Activated CD8-positive, alpha-beta memory T cell treated with anti-CD3 and anti-CD28 coated beads for 48 hours (primary cell): ENCODE measurements at regions not wholly inside any gene's neighbourhood (a gene's known extent, or its start where the extent isn't known, plus 50 kb on each side); places are given as distances from the start of the nearest gene placed in this dataset.
"Not testable (repeated sequence)": the region's sequence is repeated elsewhere in the genome, so short reads cannot be mapped to it uniquely, and the experiment has no call there.

ENCODE experiments used
- DNase-seq, 3 experiments: peaks; one replicate each; pipeline ENCODE4 v3.0.0-alpha.2; 2020; ENCODE audit warnings: low read depth in 2 of 3, low spot score in 2 of 3

DNA sequence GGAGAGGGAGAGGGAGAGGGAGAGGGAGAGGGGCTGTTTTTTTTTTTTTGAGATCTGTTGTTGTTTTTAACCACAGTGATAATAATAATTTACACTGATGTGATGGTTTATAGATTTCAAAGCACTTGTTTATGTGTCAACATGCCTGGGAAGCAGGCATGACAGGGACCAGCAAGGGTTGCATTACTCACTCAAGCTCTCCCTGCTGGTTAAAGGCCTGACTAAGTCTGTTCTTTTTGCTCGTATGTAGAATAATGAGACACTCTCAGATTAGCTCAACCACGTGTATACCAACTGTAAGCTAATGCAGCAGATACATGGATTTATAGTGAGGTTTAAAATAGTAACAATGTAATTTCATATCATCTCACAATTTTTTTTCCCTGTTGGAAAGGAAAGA is 134.6 kb upstream of the BOD1L1 start:
- DNase-seq = no peak

DNA sequence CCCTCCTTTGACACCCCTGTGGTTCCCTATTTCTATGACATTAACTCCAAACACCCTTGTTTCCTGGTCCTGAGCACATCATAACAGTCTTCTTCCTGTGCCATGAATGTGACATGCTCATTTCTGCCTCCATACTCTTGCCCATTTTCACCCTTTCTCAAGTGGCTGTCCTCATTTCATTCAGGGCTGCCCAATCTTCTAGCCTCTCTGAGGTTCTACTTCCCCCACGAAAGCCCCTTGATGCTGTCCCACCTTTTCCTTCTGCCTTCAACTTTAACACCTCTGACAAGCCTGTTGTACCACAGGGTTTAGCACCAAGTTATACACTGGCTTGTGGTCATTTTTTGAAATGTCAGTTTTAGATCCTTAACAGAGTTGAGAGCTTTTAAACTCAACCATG is 136.2 kb upstream of the BOD1L1 start:
- DNase-seq = no peak

DNA sequence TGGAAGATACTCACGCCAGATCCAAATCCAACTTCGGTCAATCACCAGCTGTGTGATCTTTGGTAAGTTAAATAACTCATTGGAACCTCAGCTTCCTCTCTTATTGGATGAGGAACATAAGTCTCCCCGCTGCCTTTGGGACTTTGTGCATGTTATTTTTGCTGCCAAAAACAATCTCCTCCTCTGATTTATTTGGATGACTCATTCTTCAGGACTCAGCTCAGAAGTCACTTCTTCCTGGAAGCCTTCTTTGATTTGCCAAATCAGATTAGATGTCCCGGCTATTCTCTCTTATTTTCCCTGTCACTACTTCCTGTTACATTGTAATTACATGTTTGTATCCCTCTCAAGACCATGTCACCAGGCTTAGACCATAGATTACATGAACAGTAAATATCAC is 138.0 kb upstream of the BOD1L1 start:
- DNase-seq = no peak

DNA sequence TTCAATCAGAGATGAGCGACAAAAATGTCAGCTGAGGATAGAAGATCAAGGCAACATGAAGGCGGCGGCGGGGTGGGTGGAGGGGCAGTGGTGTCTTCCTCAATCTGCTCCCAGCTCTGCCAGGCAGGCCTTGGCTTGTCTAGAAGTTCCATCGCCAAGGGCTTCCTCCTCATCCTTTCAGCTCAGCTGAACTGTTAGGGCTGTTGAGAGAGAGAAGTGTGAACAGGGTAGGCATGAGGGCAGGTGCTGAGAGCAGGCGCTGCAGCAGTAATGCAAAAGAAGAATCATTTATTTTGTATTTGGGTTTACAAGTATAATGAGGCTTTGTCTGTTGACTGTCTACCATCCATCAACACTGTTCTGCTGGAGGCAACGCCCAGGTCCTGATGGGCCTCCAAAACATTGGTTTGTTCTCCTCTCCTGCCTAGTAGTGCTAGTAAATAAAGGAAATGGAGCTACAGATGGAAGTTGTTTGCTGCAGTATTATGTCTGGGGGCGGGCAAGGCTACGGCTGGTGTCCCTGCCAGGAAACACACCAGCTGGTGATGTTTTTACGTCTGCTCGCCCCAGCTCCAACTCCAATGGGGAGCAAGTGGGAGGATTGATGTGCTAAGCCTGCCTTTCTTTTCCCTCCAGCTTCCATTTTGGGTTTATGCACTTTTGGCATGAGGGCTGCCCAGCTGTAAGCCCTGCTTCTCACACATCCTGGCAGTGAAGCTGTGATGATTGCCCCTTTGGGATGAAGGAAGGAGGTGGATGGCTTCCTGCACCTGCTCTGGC is 139.4 kb upstream of the BOD1L1 start:
- DNase-seq = no peak

DNA sequence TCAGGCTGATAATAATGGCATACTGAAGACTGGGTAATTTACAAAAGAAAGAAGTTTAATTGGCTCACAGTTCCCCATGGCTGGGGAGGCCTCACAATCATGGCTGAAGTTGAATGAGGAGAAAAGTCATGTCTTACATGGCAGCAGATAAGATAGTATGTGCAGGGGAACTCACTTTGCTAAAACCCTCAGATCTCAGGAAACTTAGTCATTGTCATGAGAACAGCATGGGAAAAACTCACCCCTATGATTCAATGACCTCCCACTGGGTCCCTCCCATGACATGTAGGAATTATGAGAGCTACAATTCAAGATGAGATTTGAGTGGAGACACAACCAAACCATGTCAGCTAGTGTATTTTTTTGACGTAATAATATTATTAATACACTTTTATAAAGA is 149.8 kb upstream of the BOD1L1 start:
- DNase-seq = no peak

DNA sequence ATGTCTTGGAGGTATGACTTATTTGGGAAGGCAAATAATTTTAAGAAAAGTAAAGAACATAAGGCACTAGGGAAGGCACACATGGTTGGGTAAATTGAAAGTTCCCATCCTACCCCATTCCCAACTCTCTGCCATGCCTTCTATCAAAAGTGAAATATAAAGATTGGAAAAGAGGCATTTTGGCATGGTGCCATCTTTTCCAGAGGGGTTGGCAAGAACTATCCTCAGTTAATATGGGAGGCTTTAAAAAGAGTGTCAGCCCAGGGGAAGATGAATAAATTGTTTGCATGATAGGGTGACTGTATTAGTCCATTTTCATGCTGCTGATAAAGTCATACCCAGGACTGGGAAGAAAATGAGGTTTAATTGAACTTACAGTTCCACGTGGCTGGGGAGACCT is 150.8 kb upstream of the BOD1L1 start:
- DNase-seq = no peak

DNA sequence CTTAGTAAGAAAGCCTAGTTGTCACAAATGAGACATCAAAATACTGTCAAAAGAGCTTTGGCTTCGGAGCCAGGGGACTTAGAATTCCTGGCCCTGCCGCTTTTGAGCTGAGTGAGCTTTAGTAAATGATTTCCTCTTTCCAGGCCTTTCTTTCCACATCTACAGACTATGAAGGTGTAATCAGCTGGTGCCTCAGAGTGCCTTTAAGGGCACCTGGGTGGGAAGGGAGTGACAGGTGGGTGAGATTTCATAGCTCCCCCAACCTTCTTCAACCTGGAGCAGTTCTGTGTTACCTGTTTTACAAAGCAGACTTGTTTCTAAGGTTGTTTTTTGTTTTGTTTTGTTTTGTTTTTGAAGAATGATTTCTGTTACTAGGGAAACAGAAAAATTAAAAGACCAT is 154.7 kb upstream of the BOD1L1 start:
- no peak for DNase-seq

DNA sequence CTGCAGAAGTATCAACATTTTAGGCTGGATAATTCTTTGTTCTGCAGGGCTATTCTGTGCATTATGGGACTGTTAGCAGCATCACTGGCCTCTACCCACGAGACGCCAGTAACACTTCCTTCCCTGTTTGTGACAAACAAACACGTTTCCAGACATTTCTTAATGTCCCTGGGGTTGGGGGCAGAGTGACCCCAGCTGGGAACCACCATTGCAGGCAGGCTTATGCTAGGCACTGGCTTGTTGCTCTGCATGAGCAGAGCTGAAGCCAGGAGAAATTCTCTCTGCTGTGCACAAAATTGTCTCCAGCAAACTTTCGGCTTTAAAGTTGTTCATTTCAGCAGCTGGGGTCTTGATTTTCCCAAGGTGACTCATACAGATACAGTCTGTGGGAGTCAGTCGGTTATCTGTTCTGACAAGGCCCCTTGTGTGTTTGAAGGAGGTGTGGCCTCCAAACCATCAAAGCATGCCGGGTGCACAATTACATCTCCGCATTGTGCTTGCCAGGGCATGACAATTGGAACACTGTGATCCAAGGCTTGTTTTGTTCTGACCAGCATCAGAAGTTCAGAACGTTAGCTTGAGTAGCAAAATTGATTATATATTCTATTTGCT is 156.4 kb upstream of the BOD1L1 start:
- no peak for DNase-seq

DNA sequence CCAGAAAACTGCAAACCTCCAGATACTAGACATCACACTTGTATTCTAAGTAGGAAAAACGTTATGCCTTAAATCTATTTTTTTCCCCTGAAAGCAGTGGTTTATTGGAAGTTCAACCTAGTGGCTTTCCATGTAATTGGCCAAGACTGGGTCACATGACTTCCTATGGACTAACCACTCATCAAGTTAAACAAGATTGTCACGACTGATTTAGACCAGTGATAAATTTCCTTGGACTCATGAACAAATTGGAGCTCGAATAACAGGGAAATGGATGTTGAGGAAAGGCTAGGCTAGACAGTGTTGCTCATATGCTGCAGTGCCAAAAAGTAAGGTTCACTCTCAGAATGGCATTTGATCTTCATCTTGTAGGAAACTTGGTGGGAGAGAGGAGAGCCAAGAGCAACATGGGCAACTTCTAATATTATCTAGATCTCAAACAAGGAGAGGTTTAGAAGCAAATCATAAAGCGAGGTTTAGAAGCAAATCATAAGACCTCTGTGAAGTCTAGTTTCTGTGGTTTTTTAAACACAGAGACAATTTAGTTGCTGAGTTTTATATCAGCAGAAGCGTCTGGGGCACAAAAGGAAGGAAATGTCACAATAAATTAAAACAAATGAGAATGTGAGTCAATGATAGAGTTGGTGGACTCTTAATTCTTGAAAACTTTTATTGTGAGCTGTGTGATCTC is 165.6 kb upstream of the BOD1L1 start:
- no peak for DNase-seq

DNA sequence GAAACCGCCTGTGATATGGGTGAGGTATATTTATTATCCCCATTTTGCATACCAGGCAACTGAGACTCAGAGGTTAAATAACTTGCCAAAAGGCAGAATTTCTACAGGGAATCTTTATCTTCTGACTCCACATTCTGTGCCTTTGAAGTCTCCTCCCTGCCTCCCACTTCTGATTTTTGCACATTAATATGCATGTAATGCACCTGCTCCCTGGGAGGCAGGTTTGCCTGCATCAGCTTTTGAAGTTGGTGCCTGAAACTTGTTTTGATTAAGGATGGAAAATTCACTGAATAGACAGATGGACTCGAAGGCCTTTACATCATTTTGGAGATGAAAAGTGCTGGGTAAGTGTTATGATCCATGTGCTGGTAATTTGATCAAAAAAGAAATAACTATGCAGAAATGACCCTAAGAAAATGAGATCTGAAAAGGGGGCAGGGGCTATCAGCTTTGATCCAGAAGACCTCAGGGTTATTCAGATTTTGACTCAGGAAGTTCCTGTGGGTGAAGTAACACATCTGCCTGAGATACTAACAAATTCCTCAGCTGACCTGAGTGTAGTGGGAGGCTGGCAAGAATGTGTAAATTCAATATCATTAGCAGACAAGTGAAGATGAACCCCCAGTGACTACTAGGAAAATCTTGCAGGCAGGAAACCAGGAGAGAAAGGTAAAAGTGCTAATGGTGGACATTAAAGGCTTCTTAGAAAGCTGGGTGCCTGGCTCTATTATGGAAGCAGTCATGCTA is 167.5 kb upstream of the BOD1L1 start:
- DNase-seq = no peak

DNA sequence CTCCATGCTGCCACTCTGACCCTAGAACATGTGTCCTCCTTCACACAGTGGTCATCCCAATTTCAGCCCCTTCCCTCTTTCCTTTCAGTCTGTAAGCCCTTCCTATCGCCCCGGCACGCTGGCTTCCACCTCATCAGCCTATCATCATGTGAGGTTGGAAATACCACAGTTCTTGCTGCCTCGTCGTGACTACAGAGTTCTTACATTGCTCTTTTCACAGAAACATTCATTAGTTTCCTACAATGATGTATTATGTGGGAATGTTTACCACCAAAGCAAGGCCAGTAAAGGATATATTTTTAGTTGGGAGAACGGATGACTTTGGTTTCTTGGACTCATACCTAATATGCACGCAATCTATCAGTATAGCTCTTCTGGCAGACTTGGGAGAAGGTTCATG is 169.5 kb upstream of the BOD1L1 start:
- no peak for DNase-seq

DNA sequence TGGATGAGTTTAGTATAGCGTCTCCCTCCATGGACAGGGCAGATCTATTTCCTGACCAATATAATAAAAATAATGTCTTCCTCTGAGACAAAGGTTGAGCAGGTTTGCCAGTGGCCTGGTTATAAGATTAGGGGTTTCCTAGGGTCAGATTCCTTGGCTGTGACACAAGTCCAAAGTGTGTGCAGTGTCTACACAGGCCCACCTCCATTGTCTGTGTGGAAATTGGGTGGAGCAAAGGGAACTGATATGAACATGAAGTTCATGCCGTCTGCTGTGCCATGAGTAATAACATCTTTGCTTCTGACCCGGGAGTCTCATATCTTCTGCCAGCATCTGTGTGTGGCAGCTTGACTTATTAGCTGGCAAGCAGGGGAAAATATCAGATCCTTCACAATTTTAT is 187.7 kb upstream of the BOD1L1 start:
- DNase-seq = no peak

DNA sequence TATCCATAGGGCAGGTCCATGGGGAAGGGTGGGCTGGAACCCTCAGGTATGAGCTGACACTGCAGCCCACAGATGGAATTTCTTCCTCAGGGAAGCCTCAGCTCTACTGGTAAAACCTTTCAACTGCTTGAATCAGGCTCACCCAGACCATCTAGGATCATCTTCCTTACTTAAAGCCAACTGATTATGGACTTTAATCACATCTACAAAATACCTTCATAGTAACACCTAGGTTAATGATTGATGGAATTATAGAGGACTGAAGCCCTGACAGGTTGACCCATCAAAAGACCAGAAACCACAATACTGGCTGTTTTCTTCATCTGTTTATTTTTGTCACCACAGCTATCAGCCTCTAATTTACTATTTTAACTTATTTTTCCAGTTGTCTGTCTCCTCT is 188.9 kb upstream of the BOD1L1 start:
- DNase-seq = no peak

DNA sequence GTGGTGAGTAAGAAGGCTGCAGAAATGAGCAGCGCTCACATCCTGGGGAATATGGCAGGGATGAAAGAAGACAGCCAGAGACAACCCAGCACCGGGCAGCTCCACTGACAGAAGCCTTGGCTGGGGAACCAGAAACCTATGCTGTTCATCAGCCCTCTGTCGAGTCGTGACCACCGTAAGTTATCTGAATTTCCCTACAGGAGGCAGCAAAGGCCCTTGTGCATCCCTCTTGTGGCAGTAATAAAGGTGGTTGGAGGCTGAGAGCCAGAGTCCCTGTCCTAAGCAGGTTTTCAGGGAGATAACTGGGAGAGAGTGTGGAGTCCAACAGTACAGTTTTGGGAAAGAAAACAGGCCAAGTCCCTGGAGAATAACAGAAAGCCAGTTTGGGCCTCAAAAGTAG is 194.0 kb upstream of the BOD1L1 start:
- no peak for DNase-seq

DNA sequence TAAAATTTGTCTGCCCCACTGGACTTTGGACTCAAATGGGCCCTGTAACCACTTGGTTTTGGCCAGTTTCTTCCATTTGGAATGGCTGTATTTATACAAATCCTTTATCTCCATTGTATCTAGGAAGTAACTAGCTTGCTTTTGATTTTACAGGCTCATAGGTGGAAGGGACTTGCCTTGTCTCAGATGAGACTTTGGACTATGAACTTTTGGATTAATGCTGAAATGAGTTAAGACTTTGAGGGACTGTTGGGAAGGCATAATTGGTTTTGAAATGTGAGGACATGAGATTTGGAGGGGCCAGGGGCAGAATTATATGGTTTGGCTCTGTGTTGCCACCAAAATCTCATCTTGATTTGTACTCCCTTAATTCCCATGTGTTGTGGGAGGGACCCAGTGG is 198.3 kb upstream of the BOD1L1 start:
- not testable (repeated sequence) for DNase-seq

DNA sequence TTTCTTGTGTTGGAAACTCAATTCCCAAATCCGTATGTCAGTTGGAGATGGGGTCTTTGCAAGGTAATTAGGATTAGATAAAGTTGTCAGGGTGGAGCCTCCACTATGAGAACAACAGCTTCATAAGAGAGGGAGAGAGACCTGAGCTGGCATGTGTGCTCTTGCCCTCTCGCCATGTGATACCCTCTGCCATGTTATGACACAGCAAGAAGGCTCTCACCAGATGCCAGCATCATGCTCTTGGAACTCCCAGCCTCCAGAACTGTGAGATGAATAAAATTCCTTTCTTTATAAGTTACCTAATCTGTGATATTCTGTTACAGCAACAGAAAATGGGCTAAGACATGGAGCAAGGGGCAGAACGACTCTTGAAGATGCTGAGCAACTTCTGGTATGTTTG is 201.9 kb upstream of the BOD1L1 start:
- no peak for DNase-seq

DNA sequence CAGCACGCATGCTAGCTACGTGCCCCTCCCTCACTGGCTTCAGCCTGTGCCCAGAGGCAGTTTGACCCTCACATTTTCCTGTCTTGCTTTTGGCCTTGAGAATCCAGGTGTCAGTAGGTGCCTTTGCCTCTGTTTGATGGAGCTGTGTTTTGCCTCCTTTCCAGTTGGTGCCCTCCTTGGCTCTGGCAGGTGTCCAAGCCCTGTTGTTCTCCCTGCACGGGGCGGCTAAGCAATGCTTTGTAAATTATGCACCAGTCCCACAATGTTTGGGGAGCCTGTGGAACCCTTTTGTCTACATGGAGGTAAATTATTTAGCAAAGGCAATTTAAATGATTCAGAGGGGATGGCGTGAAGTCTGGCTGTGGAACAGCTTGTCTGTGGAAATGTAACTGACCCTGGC is 202.9 kb upstream of the BOD1L1 start:
- no peak for DNase-seq

DNA sequence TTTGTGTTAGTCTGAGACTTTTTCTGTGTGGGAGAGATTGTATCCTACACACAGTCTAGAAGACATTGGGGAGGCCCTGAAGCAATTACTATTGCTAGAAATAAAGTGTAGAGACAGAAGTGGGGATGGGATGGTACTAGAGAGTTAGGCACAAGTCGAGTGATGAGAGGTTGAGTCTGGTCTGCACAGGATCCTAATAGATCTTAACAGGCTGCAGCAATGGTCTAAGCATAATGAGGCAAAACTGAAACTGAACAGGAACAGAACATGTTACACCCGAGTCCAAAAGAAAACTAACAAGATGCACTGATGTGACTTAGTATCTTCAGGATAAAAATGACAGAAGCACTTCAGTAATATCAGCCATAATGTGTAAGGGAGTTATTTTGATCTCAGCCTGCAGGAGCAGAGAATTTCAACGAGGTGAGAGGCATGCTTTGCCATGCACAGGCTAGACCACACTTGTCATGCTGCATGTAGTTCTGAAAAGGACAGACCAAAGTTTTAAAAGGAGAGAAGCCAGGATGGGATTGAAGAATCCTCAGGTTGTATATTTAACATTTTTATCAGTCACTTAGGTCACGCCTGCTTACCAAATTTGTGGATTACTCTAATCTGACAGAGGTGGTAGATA is 205.8 kb upstream of the BOD1L1 start:
- no peak for DNase-seq

DNA sequence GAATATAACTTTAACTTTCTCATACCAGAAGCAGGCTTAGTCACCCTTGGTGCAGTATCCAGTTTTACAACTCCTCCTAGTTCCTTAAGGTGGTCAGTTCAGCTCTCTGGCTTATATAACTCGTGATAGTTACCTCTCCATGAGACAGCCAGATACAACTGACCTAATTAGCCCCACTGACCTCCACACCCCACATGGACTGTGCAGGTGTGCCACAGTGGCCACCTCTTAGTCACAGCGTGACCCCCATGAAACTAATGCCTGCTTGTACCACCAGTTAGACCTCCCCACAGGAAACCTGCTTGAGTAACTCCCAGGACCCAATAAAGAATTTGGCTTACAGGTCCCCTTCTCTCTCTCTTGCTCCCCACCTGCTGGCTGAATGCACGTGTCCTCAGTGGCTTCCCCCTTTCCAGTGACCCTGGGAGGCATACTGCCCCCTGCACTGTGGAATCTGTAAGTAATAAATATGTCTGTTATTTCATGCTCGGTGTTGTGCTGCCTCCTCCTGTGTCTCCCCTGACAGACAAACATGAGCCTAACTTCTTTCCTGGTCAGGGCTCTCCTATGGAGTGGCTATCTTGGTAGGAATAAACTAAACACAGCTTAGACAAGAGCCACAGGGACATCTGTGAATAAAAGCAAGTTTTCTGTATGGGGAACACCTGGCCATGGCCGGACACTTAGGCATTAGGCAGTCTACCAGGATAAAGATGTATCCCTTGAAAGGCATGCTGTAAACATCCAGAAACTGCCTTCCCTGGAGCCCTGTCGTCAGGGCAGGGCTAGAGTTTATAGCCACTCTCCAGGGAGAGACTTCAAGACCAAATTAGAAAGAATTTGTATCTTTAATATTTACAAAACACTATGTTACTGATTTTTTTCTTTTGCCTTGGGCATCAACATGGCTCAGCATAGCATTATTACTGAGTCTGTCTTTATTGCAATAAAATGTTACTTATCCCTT is 209.7 kb upstream of the BOD1L1 start:
- DNase-seq = no peak

DNA sequence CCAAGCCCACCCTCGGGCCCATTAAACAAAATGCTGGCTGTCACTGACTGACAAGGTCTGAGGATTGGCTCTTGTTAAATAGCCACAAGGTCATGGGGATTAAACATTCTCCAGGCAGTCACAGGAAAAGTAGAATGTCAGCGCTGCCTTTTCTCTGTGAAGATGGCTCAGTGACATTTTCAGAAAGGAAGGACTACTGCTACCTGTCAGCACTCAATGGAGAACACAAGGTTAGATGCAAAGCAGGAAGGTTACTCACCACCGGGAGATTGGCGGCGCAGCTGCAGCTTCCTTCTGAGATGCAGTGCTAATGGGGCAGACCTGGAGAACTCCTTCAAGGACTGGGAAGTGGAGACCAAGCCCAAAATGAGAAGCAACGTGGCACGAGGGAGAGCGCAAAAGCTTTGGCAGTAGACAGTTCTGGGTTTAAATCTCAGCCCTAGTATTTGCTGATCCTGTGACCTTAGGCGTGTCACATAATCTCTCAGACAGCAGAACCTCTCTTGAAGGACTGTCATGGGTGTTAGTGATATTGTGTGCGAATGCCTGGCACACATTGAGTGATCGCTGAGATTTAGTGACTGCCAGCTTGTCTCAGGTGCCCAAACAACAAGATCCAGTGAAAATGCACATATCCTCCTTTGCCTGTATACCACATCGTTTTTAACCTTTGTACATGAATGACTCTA is 213.1 kb upstream of the BOD1L1 start:
- no peak for DNase-seq
